Esophagus squamous epithelium (tissue), 4 donors: ENCODE measurements at regions not wholly inside any gene's neighbourhood (a gene's known extent, or its start where the extent isn't known, plus 50 kb on each side); places are given as distances from the start of the nearest gene placed in this dataset.

Experiments used
- CTCF ChIP-seq, 6 experiments: fragments of 450-650 bp in 4 of 6; fragments of 200-600 bp in 2 of 6; sonication (generic) in 2 of 6; IDR thresholded peaks; one replicate each; pipeline ENCODE4 v1.5.1; 2016 to 2019; ENCODE audit warnings: antibody characterized with exemption in 6 of 6, mild to moderate bottlenecking in 4 of 6, moderate library complexity in 4 of 6
- POLR2A ChIP-seq, 4 donors: fragments of 450-650 bp; IDR thresholded peaks; one replicate each; pipeline ENCODE4 v1.6.1; 2017; ENCODE audit warnings: antibody characterized with exemption in 4 of 4, mild to moderate bottlenecking in 4 of 4, moderate library complexity in 3 of 4

GRCh38 chr1:221241592-221241991 lies 362.3 kb downstream of the HLX start:
- TF ChIP-seq CTCF (IDR thresholded peaks at IDR 0.05) (no peak), POLR2A (IDR thresholded peaks at IDR 0.05) (no peak)
